GM06990 (cell line): ENCODE measurements at regions not wholly inside any gene's neighbourhood (a gene's known extent, or its start where the extent isn't known, plus 50 kb on each side); places are given as distances from the start of the nearest gene placed in this dataset.

Experiments used
- DNase-seq: peaks from one replicate; pipeline ENCODE4 v3.0.0-alpha.2; 2011; ENCODE audit not compliant: insufficient read length; ENCODE audit errors: extremely low read depth
- H3K27me3 ChIP-seq: replicated peaks from 2 replicates; pipeline ENCODE4 v1.6.0; 2011; ENCODE audit warnings: low read length; ENCODE audit not compliant: control insufficient read depth, insufficient read depth
- H3K36me3 ChIP-seq: 2 replicates; pipeline ENCODE4 v1.5.1; 2011; ENCODE audit warnings: low read length; ENCODE audit not compliant: control insufficient read depth, insufficient read depth
- H3K4me3 ChIP-seq: replicated peaks from 2 replicates; pipeline ENCODE4 v1.5.1; 2011; ENCODE audit warnings: low read depth, mild to moderate bottlenecking, control low read depth, low read length
- CTCF ChIP-seq: IDR thresholded peaks from 2 replicates; pipeline ENCODE4 v1.5.1; 2011; ENCODE audit warnings: low read length, control low read depth, mild to moderate bottlenecking, inconsistent platforms; ENCODE audit not compliant: insufficient read depth, poor library complexity, severe bottlenecking

GRCh38 chrX:8914681-8915080 is 113.5 kb upstream of the FAM9A start:
- H3K36me3 ChIP-seq: no peaks in the 10 kb centered on the region
- DNase-seq: no peak
- H3K27me3 ChIP-seq: no peaks in the 10 kb centered on the region
- H3K4me3 ChIP-seq: no peak overlapping the region
- no peak for TF ChIP-seq CTCF

- Histone ChIP-seq H3K36me3 (no peaks in the 10 kb centered on the region), H3K4me3 (no peak overlapping the region), H3K27me3 (no peaks in the 10 kb centered on the region)
- no peak for DNase-seq
- TF ChIP-seq CTCF: no peak
Measured at GRCh38 chrX:8913655-8914409, 112.6 kb upstream of the FAM9A start.

GRCh38 chrX:8907688-8908087 is 106.5 kb upstream of the FAM9A start:
- Histone ChIP-seq H3K36me3 (no peaks in the 10 kb centered on the region), H3K27me3 (no peaks in the 10 kb centered on the region), H3K4me3 (no peak overlapping the region)
- no peak for TF ChIP-seq CTCF
- DNase-seq: no peak

- DNase-seq: no peak
- H3K27me3 ChIP-seq: no peaks in the 10 kb centered on the region
- H3K36me3 ChIP-seq: no peaks in the 10 kb centered on the region
- TF ChIP-seq CTCF: no peak
- no peak overlapping the region for H3K4me3 ChIP-seq
Measured at GRCh38 chrX:8906299-8906938, 105.2 kb upstream of the FAM9A start.

GRCh38 chrX:8897259-8897658 is 96.1 kb upstream of the FAM9A start:
- H3K36me3 ChIP-seq: no peaks in the 10 kb centered on the region
- H3K27me3 ChIP-seq: no peaks in the 10 kb centered on the region; the same call in 1 of the 2 replicates
- TF ChIP-seq CTCF: no peak
- no peak overlapping the region for H3K4me3 ChIP-seq
- DNase-seq: no peak
